Neural progenitor cell (in vitro differentiated cells): ENCODE measurements at regions not wholly inside any gene's neighbourhood (a gene's known extent, or its start where the extent isn't known, plus 50 kb on each side); places are given as distances from the start of the nearest gene placed in this dataset.

Source experiments
- CTCF ChIP-seq: fragments of 200-600 bp; sonication (generic); IDR thresholded peaks from 2 replicates; pipeline ENCODE4 v1.5.1; 2017; ENCODE audit warnings: antibody characterized with exemption, mild to moderate bottlenecking
- EZH2phosphoT487 ChIP-seq: fragments of 200-600 bp; sonication (generic); IDR thresholded peaks from 2 replicates; pipeline ENCODE4 v1.6.1; 2017; ENCODE audit warnings: antibody characterized with exemption

DNA sequence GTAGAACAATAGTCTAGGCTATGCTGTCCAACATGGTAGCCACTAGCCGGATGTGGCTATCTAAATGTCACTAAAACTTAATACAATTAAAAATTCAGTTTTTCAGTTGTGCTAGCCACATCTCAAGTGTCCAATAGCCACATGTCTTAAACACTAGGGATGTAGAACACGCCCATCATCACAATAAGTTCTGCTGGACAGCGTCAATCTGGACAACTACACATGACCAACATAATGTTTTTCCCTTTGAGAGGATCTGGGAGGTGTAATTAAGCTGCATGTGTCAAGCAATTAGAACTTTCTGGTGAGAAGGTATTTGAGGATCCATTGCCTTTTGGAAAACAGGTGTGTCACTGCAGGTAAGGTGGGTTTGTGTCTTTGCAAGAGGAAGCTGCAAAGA is 424.6 kb upstream of the WWC1 start:
- TF ChIP-seq CTCF (no peak), EZH2phosphoT487 (no peak)
